Osteocyte (in vitro differentiated cells): ENCODE measurements at regions not wholly inside any gene's neighbourhood (a gene's known extent, or its start where the extent isn't known, plus 50 kb on each side); places are given as distances from the start of the nearest gene placed in this dataset.
"Not testable (repeated sequence)": the region's sequence is repeated elsewhere in the genome, so short reads cannot be mapped to it uniquely, and the experiment has no call there.

ENCODE experiments used
- DNase-seq: peaks from one replicate; pipeline ENCODE4 v3.0.0; 2021; ENCODE audit warnings: mixed read lengths; ENCODE audit not compliant: unreplicated experiment; ENCODE audit errors: extremely low spot score
- H3K27ac Mint-ChIP-seq: one replicate; pipeline ENCODE4 v1.8.0; 2021; ENCODE audit warnings: mild to moderate bottlenecking, mixed read lengths; ENCODE audit not compliant: unreplicated experiment
- H3K27me3 Mint-ChIP-seq: one replicate; pipeline ENCODE4 v1.8.0; 2021; ENCODE audit warnings: mixed read lengths; ENCODE audit not compliant: unreplicated experiment
- H3K36me3 Mint-ChIP-seq: one replicate; pipeline ENCODE4 v1.8.0; 2021; ENCODE audit warnings: mixed read lengths; ENCODE audit not compliant: unreplicated experiment
- H3K4me1 Mint-ChIP-seq: one replicate; pipeline ENCODE4 v1.8.0; 2021; ENCODE audit warnings: mixed read lengths; ENCODE audit not compliant: unreplicated experiment
- H3K4me3 Mint-ChIP-seq: one replicate; pipeline ENCODE4 v1.8.0; 2021; ENCODE audit warnings: mild to moderate bottlenecking, moderate library complexity, mixed read lengths; ENCODE audit not compliant: unreplicated experiment
- H3K9me3 Mint-ChIP-seq: one replicate; pipeline ENCODE4 v1.8.0; 2021; ENCODE audit warnings: mixed read lengths; ENCODE audit not compliant: unreplicated experiment
- CTCF ChIP-seq: fragments of 200-600 bp; sonication (generic); IDR thresholded peaks from 2 replicates; pipeline ENCODE4 v1.5.0; 2021; ENCODE audit warnings: antibody characterized with exemption, mild to moderate bottlenecking, moderate library complexity

GRCh38 chr2:187034434-187034833 is 185.5 kb upstream of the ZSWIM2 start:
- no peak for TF ChIP-seq CTCF
- Mint-ChIP-seq H3K36me3 (no peaks in the 10 kb centered on the region), H3K4me3 (no peak overlapping the region), H3K9me3 (no peaks in the 10 kb centered on the region), H3K27me3 (peaks cover 2% of the 10 kb centered on the region), H3K27ac (no peak overlapping the region), H3K4me1 (no peaks in the 10 kb centered on the region)
- DNase-seq = no peak

GRCh38 chr2:187024739-187025138 is 175.8 kb upstream of the ZSWIM2 start:
- Mint-ChIP-seq H3K9me3 (peaks cover 27% of the 10 kb centered on the region), H3K27me3 (no peaks in the 10 kb centered on the region), H3K4me3 (no peak overlapping the region), H3K4me1 (no peaks in the 10 kb centered on the region), H3K36me3 (peaks cover 4% of the 10 kb centered on the region), H3K27ac (no peak overlapping the region)
- TF ChIP-seq CTCF = no peak
- no peak for DNase-seq

DNA sequence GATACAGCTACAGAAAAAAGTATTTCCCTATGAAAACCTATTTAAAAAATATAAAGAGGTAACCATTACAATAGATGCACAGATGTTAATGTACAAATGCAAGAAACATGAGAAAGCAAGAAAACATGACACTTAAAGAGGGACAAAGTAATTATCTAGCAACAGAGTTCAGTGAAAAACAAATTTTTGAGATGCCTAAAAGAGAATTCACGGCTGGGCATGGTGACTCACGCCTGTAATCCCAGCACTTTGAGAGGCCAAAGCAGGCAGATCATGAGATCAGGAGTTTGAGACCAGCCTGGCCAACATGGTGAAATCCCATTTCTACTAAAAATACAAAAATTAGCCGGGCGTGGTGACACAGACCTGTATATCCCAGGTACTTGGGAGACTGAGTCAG is 175.0 kb upstream of the ZSWIM2 start:
- H3K27me3 Mint-ChIP-seq, H3K4me1 Mint-ChIP-seq, H3K36me3 Mint-ChIP-seq, H3K4me3 Mint-ChIP-seq, H3K27ac Mint-ChIP-seq, DNase-seq: not testable (repeated sequence)
- peaks cover 23% of the 10 kb centered on the region for H3K9me3 Mint-ChIP-seq

DNA sequence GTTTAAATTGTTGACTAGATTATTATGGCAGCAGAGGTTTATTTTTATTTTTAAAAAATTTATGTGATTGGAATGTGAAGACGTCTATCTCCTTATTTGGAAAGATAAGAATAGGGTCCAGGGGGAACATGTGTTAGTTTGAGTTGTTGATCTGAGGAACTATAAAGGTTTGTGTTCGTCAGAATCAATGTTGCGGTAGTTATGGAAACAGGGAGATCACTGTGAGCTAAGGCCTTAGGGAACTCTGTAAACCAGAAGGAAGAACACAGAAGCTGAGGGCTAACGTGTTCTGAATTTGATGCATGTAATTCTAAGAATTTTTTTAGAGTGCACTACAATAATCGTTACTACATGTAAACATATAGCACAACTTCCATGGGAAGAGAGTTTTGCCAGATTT is 168.5 kb upstream of the ZSWIM2 start:
- no peak overlapping the region for H3K4me3 Mint-ChIP-seq
- H3K27ac Mint-ChIP-seq = no peak overlapping the region
- H3K4me1 Mint-ChIP-seq = no peaks in the 10 kb centered on the region
- H3K36me3 Mint-ChIP-seq = no peaks in the 10 kb centered on the region
- no peak for DNase-seq
- H3K27me3 Mint-ChIP-seq = peaks cover 6% of the 10 kb centered on the region
- no peak for TF ChIP-seq CTCF
- H3K9me3 Mint-ChIP-seq = peaks cover 4% of the 10 kb centered on the region

GRCh38 chr2:187013058-187013457 is 164.1 kb upstream of the ZSWIM2 start:
- peaks cover 4% of the 10 kb centered on the region for H3K9me3 Mint-ChIP-seq
- TF ChIP-seq CTCF = no peak
- no peak overlapping the region for H3K27ac Mint-ChIP-seq
- H3K27me3 Mint-ChIP-seq = peaks cover 21% of the 10 kb centered on the region
- no peak for DNase-seq
- no peak overlapping the region for H3K4me3 Mint-ChIP-seq
- H3K4me1 Mint-ChIP-seq = no peaks in the 10 kb centered on the region
- H3K36me3 Mint-ChIP-seq = no peaks in the 10 kb centered on the region

DNA sequence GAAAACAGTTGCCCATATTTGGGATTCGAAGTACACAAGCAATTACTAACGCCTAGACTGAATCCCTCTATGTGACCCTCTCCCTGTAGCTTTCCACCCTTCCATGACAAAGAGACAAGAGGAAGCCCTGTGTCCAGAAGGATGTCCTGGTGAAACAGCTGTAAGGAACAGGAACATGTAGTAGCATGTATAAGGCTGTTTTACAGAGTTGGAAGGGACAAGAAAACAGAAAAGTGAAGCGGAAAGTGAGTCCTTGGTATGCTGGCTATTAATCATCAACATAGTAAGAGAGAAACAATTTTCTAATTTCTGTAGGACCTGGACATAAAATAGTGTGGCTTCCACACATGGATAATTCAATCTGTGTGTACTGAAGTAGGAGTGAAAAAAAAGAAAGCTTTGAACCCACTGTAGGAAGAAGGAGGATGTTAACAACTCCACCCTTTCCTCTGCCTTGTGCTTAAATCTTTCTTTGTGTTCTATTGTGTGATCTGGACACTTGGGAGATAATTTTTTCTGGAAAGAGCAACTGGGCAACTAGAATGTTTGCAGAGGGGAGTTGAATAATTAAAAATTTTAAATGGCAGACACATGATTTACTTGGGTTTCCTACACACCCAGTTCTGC is 162.3 kb upstream of the ZSWIM2 start:
- H3K27ac Mint-ChIP-seq = no peak overlapping the region
- no peak for TF ChIP-seq CTCF
- no peak for DNase-seq

More for the DNA sequence above, 162.3 kb upstream of the ZSWIM2 start:
- H3K36me3 Mint-ChIP-seq = no peaks in the 10 kb centered on the region
- no peaks in the 10 kb centered on the region for H3K9me3 Mint-ChIP-seq
- H3K27me3 Mint-ChIP-seq = peaks cover 21% of the 10 kb centered on the region
- peaks cover 1% of the 10 kb centered on the region for H3K4me1 Mint-ChIP-seq
- H3K4me3 Mint-ChIP-seq = no peak overlapping the region
